ENCODE measurements at regions not wholly inside any gene's neighbourhood (a gene's known extent, or its start where the extent isn't known, plus 50 kb on each side); places are given as distances from the start of the nearest gene placed in this dataset.

GRCh38 chr12:89787763-89788162, 79.1 kb upstream of the ATP2B1 start:
- Histone ChIP-seq H3K27me3 (no peaks in the 10 kb centered on the region), H3K4me3 (no peak overlapping the region), H3K9me3 (no peaks in the 10 kb centered on the region), H3K36me3 (no peaks in the 10 kb centered on the region), H3K4me1 (peaks cover 0 to 10% (median 7%) of the 10 kb centered on the region in 4 donors), H3K27ac (no peak overlapping the region)
- no peak for DNase-seq
- intact Hi-C loops (cut with DNase I): no loop called here
- TF ChIP-seq EP300 (IDR thresholded peaks at IDR 0.05) (no peak), CTCF (IDR thresholded peaks at IDR 0.05) (no peak), POLR2AphosphoS5 (IDR thresholded peaks at IDR 0.05) (no peak), POLR2A (IDR thresholded peaks at IDR 0.05) (no peak)
- WGBS, 2 donors: 72 to 87% methylated on average over 2 of the region's 2 CpGs

GRCh38 chr12:89786177-89786810, 77.7 kb upstream of the ATP2B1 start:
- Histone ChIP-seq H3K27me3 (no peaks in the 10 kb centered on the region), H3K4me3 (no peak overlapping the region), H3K9me3 (no peaks in the 10 kb centered on the region), H3K27ac (no peak overlapping the region), H3K36me3 (no peaks in the 10 kb centered on the region), H3K4me1 (peaks cover 0 to 16% (median 8%) of the 10 kb centered on the region in 4 donors)
- 94 to 96% methylated on average over 2 of the region's 2 CpGs for WGBS, 2 donors
- no peak for TF ChIP-seq EP300 (IDR thresholded peaks at IDR 0.05)
- intact Hi-C loops (cut with DNase I): no loop called here
- DNase-seq: no peak

- Histone ChIP-seq H3K27me3 (no peaks in the 10 kb centered on the region), H3K27ac (peak overlapping the region in 2 of 4 donors; percentile 26 to 45), H3K4me3 (no peak overlapping the region), H3K4me1 (peaks cover 0 to 16% (median 8%) of the 10 kb centered on the region in 4 donors), H3K9me3 (no peaks in the 10 kb centered on the region), H3K36me3 (no peaks in the 10 kb centered on the region)
- TF ChIP-seq CTCF (IDR thresholded peaks at IDR 0.05) (no peak), POLR2A (IDR thresholded peaks at IDR 0.05) (no peak), EP300 (IDR thresholded peaks at IDR 0.05) (no peak)
- 44 to 47% methylated on average over 3 of the region's 3 CpGs for WGBS, 2 donors
- DNase-seq: no peak
- intact Hi-C loops (cut with DNase I): no loop called here
These were observed 74.9 kb upstream of the ATP2B1 start for GRCh38 chr12:89783359-89784060.

- Histone ChIP-seq H3K27ac (peak overlapping the region in 1 of 4 donors; percentile 45), H3K36me3 (no peaks in the 10 kb centered on the region), H3K27me3 (no peaks in the 10 kb centered on the region), H3K9me3 (no peaks in the 10 kb centered on the region), H3K4me3 (no peak overlapping the region), H3K4me1 (peaks cover 0 to 16% (median 8%) of the 10 kb centered on the region in 4 donors)
- WGBS, 2 donors: 48 to 72% methylated on average over 1 of the region's 1 CpG
- no peak for TF ChIP-seq POLR2AphosphoS5 (IDR thresholded peaks at IDR 0.05)
- DNase-seq: no peak
- intact Hi-C loops (cut with DNase I): no loop called here
These were observed 74.2 kb upstream of the ATP2B1 start for GRCh38 chr12:89782807-89783206.

- H3K27ac ChIP-seq: no peak overlapping the region
These were observed 73.4 kb upstream of the ATP2B1 start for GRCh38 chr12:89781946-89782550.

More at GRCh38 chr12:89781946-89782550, 73.4 kb upstream of the ATP2B1 start:
- Histone ChIP-seq H3K36me3 (no peaks in the 10 kb centered on the region), H3K4me1 (peaks cover 0 to 16% (median 8%) of the 10 kb centered on the region in 4 donors), H3K27me3 (no peaks in the 10 kb centered on the region), H3K9me3 (no peaks in the 10 kb centered on the region), H3K4me3 (no peak overlapping the region)
- WGBS, 2 donors: 76 to 87% methylated on average over 2 of the region's 2 CpGs
- intact Hi-C loops (cut with DNase I): no loop called here
- no peak for DNase-seq
- TF ChIP-seq POLR2AphosphoS5 (IDR thresholded peaks at IDR 0.05): no peak
- TF ChIP-seq CTCF (IDR thresholded peaks at IDR 0.05): no peak
- no peak for TF ChIP-seq EP300 (IDR thresholded peaks at IDR 0.05)
- TF ChIP-seq POLR2A (IDR thresholded peaks at IDR 0.05): no peak

All from sigmoid colon (tissue), 6 donors.